ENCODE measurements at regions not wholly inside any gene's neighbourhood (a gene's known extent, or its start where the extent isn't known, plus 50 kb on each side); places are given as distances from the start of the nearest gene placed in this dataset.
"Not testable (repeated sequence)": the region's sequence is repeated elsewhere in the genome, so short reads cannot be mapped to it uniquely, and the experiment has no call there.

- DNase-seq (ENCODE audit: low spot score) = peak; percentile 60
These were observed 305.1 kb downstream of the BCL2L11 start for GRCh38 chr2:111425789-111426201.

GRCh38 chr2:111427346-111427745 is 306.6 kb downstream of the BCL2L11 start:
- not testable (repeated sequence) for DNase-seq (ENCODE audit: low spot score)

GRCh38 chr2:111428915-111429314 is 308.2 kb downstream of the BCL2L11 start:
- not testable (repeated sequence) for DNase-seq (ENCODE audit: low spot score)

GRCh38 chr2:111429353-111429752 is 308.6 kb downstream of the BCL2L11 start:
- not testable (repeated sequence) for DNase-seq (ENCODE audit: low spot score)

GRCh38 chr2:111430817-111431661 is 310.3 kb downstream of the BCL2L11 start:
- not testable (repeated sequence) for DNase-seq (ENCODE audit: low spot score)

GRCh38 chr2:111432423-111432822 is 311.7 kb downstream of the BCL2L11 start:
- DNase-seq (ENCODE audit: low spot score) = not testable (repeated sequence)

- not testable (repeated sequence) for DNase-seq (ENCODE audit: low spot score)
These were observed 312.3 kb downstream of the BCL2L11 start for GRCh38 chr2:111432916-111433499.

- not testable (repeated sequence) for DNase-seq (ENCODE audit: low spot score)
These were observed 313.3 kb downstream of the BCL2L11 start for GRCh38 chr2:111433892-111434607.

- DNase-seq (ENCODE audit: low spot score) = not testable (repeated sequence)
These were observed 313.9 kb downstream of the BCL2L11 start for GRCh38 chr2:111434608-111434939.

GRCh38 chr2:111435553-111436310 is 315.0 kb downstream of the BCL2L11 start:
- not testable (repeated sequence) for DNase-seq (ENCODE audit: low spot score)

GRCh38 chr2:111436411-111436810 is 315.7 kb downstream of the BCL2L11 start:
- DNase-seq (ENCODE audit: low spot score) = not testable (repeated sequence)

GRCh38 chr2:111437288-111437990 is 316.7 kb downstream of the BCL2L11 start:
- DNase-seq (ENCODE audit: low spot score) = not testable (repeated sequence)

GRCh38 chr2:111438161-111438560 is 317.4 kb downstream of the BCL2L11 start:
- not testable (repeated sequence) for DNase-seq (ENCODE audit: low spot score)

GRCh38 chr2:111439237-111439636 is 318.5 kb downstream of the BCL2L11 start:
- not testable (repeated sequence) for DNase-seq (ENCODE audit: low spot score)

- DNase-seq (ENCODE audit: low spot score) = not testable (repeated sequence)
These were observed 320.9 kb downstream of the BCL2L11 start for GRCh38 chr2:111441614-111442013.

- not testable (repeated sequence) for DNase-seq (ENCODE audit: low spot score)
These were observed 322.2 kb downstream of the BCL2L11 start for GRCh38 chr2:111442767-111443454.

- not testable (repeated sequence) for DNase-seq (ENCODE audit: low spot score)
These were observed 323.8 kb downstream of the BCL2L11 start for GRCh38 chr2:111444516-111444915.

- DNase-seq (ENCODE audit: low spot score) = not testable (repeated sequence)
These were observed 324.6 kb downstream of the BCL2L11 start for GRCh38 chr2:111445191-111445929.

GRCh38 chr2:111445941-111446340 is 325.2 kb downstream of the BCL2L11 start:
- DNase-seq (ENCODE audit: low spot score) = not testable (repeated sequence)

GRCh38 chr2:111447482-111447881 is 326.8 kb downstream of the BCL2L11 start:
- DNase-seq (ENCODE audit: low spot score) = not testable (repeated sequence)

Data from CD4-positive, alpha-beta T cell treated with Interleukin-2 at 100 ng/mL for 4 hours (primary cell).